Urinary bladder (tissue), 3 donors: ENCODE measurements at regions not wholly inside any gene's neighbourhood (a gene's known extent, or its start where the extent isn't known, plus 50 kb on each side); places are given as distances from the start of the nearest gene placed in this dataset.

Source experiments
- DNase-seq: peaks from one replicate; pipeline ENCODE4 v3.0.0-alpha.2; 2015; ENCODE audit errors: extremely low spot score
- H3K27ac ChIP-seq: one replicate; pipeline ENCODE4 v1.5.1; 2013; ENCODE audit warnings: low read depth, mild to moderate bottlenecking, moderate library complexity
- H3K36me3 ChIP-seq: one replicate; pipeline ENCODE4 v1.6.1; 2013; ENCODE audit warnings: mild to moderate bottlenecking, moderate library complexity; ENCODE audit not compliant: insufficient read depth
- H3K4me1 ChIP-seq: one replicate; pipeline ENCODE4 v1.6.1; 2013; ENCODE audit warnings: mild to moderate bottlenecking, moderate library complexity; ENCODE audit not compliant: insufficient read depth
- H3K4me3 ChIP-seq: one replicate; pipeline ENCODE4 v1.5.1; 2013; ENCODE audit warnings: low read depth, low read length
- WGBS: extraction: QIAGEN DNeasy Blood & Tissue Kit; methylation state at CpG from one replicate; pipeline ENCODE4 v1.1.7; 2013; 5-methylcytosine and 5-hydroxymethylcytosine counted together
- donor health status: healthy with polysubstance abuse.
- donor health status: healthy.

GRCh38 chr6:169341065-169341464 is 87.4 kb upstream of the THBS2 start:
- 97% methylated on average over 7 of the region's 7 CpGs for WGBS
- no peak overlapping the region for H3K27ac ChIP-seq
- DNase-seq: no peak
- no peaks in the 10 kb centered on the region for H3K36me3 ChIP-seq
- H3K4me3 ChIP-seq: no peak overlapping the region
- no peaks in the 10 kb centered on the region for H3K4me1 ChIP-seq

GRCh38 chr6:169340395-169340794 is 86.7 kb upstream of the THBS2 start:
- peak overlapping the region; percentile 77 for H3K27ac ChIP-seq
- no peak overlapping the region for H3K4me3 ChIP-seq
- H3K36me3 ChIP-seq: no peaks in the 10 kb centered on the region
- no peak for DNase-seq
- 89% methylated on average over 20 of the region's 20 CpGs for WGBS
- H3K4me1 ChIP-seq: no peaks in the 10 kb centered on the region

DNA sequence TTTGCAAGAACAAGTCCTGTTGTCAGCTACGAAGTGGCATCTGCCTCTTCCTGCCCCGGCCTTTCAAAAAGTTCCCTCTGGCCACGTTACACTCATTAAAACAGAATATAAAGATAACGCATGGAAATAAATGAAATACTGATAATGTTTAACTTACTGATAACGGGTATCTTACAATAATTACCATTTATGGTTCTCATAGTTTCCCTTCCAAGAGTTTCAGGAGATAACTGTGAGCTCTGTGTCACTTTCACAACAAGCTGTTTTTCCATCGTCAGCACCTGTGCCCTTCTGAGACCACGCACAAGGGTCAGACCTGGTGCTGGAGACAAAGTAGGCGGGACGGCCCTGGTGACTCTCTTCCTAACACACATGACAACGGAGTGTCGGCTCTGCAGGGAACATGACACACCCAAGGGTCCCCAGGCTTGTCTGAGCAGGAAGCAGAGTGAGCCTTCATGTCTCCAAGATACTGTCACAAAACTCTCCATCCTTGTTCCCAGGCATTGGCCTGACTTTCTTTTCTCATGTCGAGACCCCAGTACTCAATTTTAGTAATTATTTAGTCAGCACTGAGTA is 86.2 kb upstream of the THBS2 start:
- 63% methylated on average over 12 of the region's 12 CpGs for WGBS
- no peaks in the 10 kb centered on the region for H3K36me3 ChIP-seq
- H3K4me1 ChIP-seq: no peaks in the 10 kb centered on the region
- DNase-seq: peak; percentile 45
- no peak overlapping the region for H3K4me3 ChIP-seq
- H3K27ac ChIP-seq: peak overlapping the region; percentile 77

GRCh38 chr6:169339025-169339424 is 85.4 kb upstream of the THBS2 start:
- Histone ChIP-seq H3K36me3 (no peaks in the 10 kb centered on the region), H3K4me1 (no peaks in the 10 kb centered on the region), H3K27ac (peak overlapping the region; percentile 14), H3K4me3 (no peak overlapping the region)
- 63% methylated on average over 9 of the region's 9 CpGs for WGBS
- DNase-seq: no peak

DNA sequence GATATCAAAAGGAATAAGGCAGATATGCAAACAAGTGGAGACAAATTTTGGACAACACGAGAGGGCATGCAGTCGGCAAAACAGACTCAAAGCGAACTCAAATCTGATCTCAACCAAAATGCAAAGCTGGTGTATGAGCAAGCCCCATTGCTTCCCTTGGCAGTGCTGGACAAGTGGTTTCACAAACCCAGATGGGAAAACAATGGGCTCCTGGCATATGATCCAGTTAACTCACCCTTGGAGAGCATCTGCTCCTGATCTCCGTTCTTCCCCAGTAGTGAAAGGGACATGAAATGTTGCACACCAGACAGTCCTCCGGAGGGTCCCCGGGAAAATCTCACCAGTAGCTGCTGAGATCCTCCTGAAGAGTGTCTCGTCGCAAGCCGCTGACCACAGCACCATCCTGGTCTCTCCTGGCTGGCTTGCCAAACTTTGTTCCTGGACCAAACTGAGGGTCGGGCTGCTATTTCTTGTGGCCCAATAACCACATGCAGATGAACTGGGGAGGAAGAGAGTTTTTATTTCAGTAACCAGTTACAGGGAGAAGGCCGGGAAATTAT is 84.3 kb upstream of the THBS2 start:
- WGBS: 88% methylated on average over 11 of the region's 11 CpGs
- no peaks in the 10 kb centered on the region for H3K36me3 ChIP-seq
- DNase-seq: no peak

DNA sequence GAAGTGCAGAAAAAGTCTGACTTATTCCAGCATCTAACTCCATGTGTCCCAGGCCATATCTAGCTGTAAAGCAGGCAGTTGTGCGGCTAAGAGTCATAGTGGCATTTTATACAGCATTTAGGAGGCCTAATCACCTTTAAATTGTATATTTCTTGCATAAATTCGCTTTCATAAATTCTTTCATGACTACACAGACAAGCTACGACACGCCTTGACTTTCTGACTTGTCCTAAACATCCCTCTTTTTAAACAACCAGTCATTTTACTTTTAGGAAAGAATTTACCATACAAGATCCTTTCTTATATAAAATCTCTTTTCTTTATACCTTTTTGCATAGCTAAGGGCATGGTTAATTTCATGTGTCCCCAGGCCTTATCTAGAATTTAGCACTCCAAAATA is 81.7 kb upstream of the THBS2 start:
- Histone ChIP-seq H3K4me1 (no peaks in the 10 kb centered on the region), H3K36me3 (no peaks in the 10 kb centered on the region), H3K27ac (no peak overlapping the region), H3K4me3 (no peak overlapping the region)
- no peak for DNase-seq
- 89% methylated on average over 4 of the region's 4 CpGs for WGBS

More for the DNA sequence above, 84.3 kb upstream of the THBS2 start:
- H3K27ac ChIP-seq: no peak overlapping the region
- H3K4me3 ChIP-seq: no peak overlapping the region
- no peaks in the 10 kb centered on the region for H3K4me1 ChIP-seq

- DNase-seq: no peak
- no peaks in the 10 kb centered on the region for H3K36me3 ChIP-seq
- WGBS: 88% methylated on average over 10 of the region's 10 CpGs
- H3K4me1 ChIP-seq: no peaks in the 10 kb centered on the region
- no peak overlapping the region for H3K27ac ChIP-seq
- H3K4me3 ChIP-seq: no peak overlapping the region
These were observed 78.6 kb upstream of the THBS2 start for GRCh38 chr6:169332250-169332649.

GRCh38 chr6:169328112-169328801 is 74.6 kb upstream of the THBS2 start:
- DNase-seq: no peak
- Histone ChIP-seq H3K36me3 (no peaks in the 10 kb centered on the region), H3K4me1 (no peaks in the 10 kb centered on the region), H3K27ac (no peak overlapping the region), H3K4me3 (no peak overlapping the region)
- WGBS: 68% methylated on average over 5 of the region's 5 CpGs

DNA sequence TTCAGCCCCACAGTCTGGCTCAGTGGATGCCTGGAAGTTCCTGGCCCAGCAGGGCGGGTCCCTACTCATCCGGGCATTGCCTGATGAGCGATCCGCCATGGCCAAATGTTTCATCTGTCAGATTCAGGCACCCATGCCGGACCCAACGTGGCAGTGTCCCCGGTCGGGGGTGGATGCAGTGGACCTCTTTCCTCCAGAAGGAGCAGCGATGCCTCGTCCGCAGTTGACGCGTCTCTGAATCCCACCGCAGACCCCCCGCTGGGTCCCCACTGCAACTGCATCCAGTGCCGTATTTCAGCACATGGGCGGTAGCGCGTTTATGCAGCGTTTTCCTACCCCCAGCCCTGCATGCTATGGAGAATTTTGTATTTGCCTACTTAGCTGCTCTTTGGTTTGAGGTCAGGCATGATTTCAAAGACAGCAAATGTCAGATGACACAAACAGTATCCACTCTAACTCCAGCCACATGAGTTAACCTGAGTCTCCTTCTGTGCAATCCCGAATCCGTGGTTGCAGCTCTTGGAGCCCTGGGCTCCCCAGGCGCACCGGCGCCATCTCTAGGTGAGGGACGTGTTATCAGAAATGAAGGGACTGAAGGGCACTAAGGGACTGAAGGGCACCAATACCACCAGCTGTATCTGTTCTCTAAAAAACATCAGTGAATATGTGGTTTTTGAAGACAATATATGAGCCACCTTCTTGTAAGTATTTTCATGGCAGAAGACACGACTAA is 72.6 kb upstream of the THBS2 start:
- no peak overlapping the region for H3K27ac ChIP-seq
- no peak overlapping the region for H3K4me3 ChIP-seq
- H3K36me3 ChIP-seq: no peaks in the 10 kb centered on the region
- 83% methylated on average over 27 of the region's 27 CpGs for WGBS
- DNase-seq: no peak
- no peaks in the 10 kb centered on the region for H3K4me1 ChIP-seq

- WGBS: 89% methylated on average over 10 of the region's 10 CpGs
- no peak overlapping the region for H3K4me3 ChIP-seq
- H3K36me3 ChIP-seq: no peaks in the 10 kb centered on the region
- no peaks in the 10 kb centered on the region for H3K4me1 ChIP-seq
- no peak for DNase-seq
- H3K27ac ChIP-seq: no peak overlapping the region
These were observed 71.2 kb upstream of the THBS2 start for GRCh38 chr6:169324656-169325459.

- WGBS: 98% methylated on average over 4 of the region's 4 CpGs
- Histone ChIP-seq H3K4me3 (no peak overlapping the region), H3K4me1 (no peaks in the 10 kb centered on the region), H3K27ac (no peak overlapping the region), H3K36me3 (no peaks in the 10 kb centered on the region)
- DNase-seq: no peak
These were observed 70.4 kb upstream of the THBS2 start for GRCh38 chr6:169324086-169324485.

GRCh38 chr6:169323221-169323620 is 69.6 kb upstream of the THBS2 start:
- WGBS: 99% methylated on average over 5 of the region's 5 CpGs
- Histone ChIP-seq H3K4me1 (no peaks in the 10 kb centered on the region), H3K27ac (no peak overlapping the region), H3K36me3 (no peaks in the 10 kb centered on the region), H3K4me3 (no peak overlapping the region)
- no peak for DNase-seq

- WGBS: 52% methylated on average over 7 of the region's 7 CpGs
- Histone ChIP-seq H3K4me1 (no peaks in the 10 kb centered on the region), H3K36me3 (no peaks in the 10 kb centered on the region), H3K4me3 (no peak overlapping the region), H3K27ac (no peak overlapping the region)
- DNase-seq: no peak
These were observed 67.9 kb upstream of the THBS2 start for GRCh38 chr6:169321546-169321945.
